Fibroblast of mammary gland (primary cell): ENCODE measurements at regions not wholly inside any gene's neighbourhood (a gene's known extent, or its start where the extent isn't known, plus 50 kb on each side); places are given as distances from the start of the nearest gene placed in this dataset.

ENCODE experiments used
- DNase-seq: peaks from one replicate; pipeline ENCODE4 v3.0.0-alpha.2; 2010; ENCODE audit warnings: low read depth
- H3K4me3 ChIP-seq: 2 replicates; pipeline ENCODE4 v1.5.1; 2011; ENCODE audit warnings: low read depth, mild to moderate bottlenecking, low read length, moderate library complexity; ENCODE audit not compliant: control insufficient read depth
- CTCF ChIP-seq: conservative IDR thresholded peaks from 2 replicates; pipeline ENCODE4 v1.5.1; 2011; ENCODE audit warnings: low read depth, low read length, inconsistent platforms; ENCODE audit not compliant: control insufficient read depth, insufficient read depth

GRCh38 chr16:9655051-9655450 is 527.2 kb downstream of the GRIN2A start:
- no peak for DNase-seq
- no peak overlapping the region for H3K4me3 ChIP-seq
- no peak for TF ChIP-seq CTCF

- no peak overlapping the region for H3K4me3 ChIP-seq
- TF ChIP-seq CTCF: no peak
- no peak for DNase-seq
Observed at GRCh38 chr16:9657641-9658040, 524.6 kb downstream of the GRIN2A start.

GRCh38 chr16:9658164-9658563 is 524.1 kb downstream of the GRIN2A start:
- no peak for DNase-seq

GRCh38 chr16:9658586-9658985 is 523.6 kb downstream of the GRIN2A start:
- no peak overlapping the region for H3K4me3 ChIP-seq
- no peak for DNase-seq
- TF ChIP-seq CTCF: no peak

More at GRCh38 chr16:9658164-9658563, 524.1 kb downstream of the GRIN2A start:
- TF ChIP-seq CTCF: no peak
- no peak overlapping the region for H3K4me3 ChIP-seq

GRCh38 chr16:9660898-9661297 is 521.3 kb downstream of the GRIN2A start:
- no peak for TF ChIP-seq CTCF
- DNase-seq: no peak
- no peak overlapping the region for H3K4me3 ChIP-seq

GRCh38 chr16:9661336-9662017 is 520.8 kb downstream of the GRIN2A start:
- no peak overlapping the region for H3K4me3 ChIP-seq
- no peak for TF ChIP-seq CTCF
- no peak for DNase-seq

GRCh38 chr16:9663588-9663987 is 518.6 kb downstream of the GRIN2A start:
- H3K4me3 ChIP-seq: no peak overlapping the region
- TF ChIP-seq CTCF: no peak
- DNase-seq: no peak
